CD1c-positive myeloid dendritic cell (primary cell): ENCODE measurements at regions not wholly inside any gene's neighbourhood (a gene's known extent, or its start where the extent isn't known, plus 50 kb on each side); places are given as distances from the start of the nearest gene placed in this dataset.

Experiments
- DNase-seq: peaks from one replicate; pipeline ENCODE4 v3.0.0-alpha.2; 2016; ENCODE audit errors: extremely low spot score

GRCh38 chr1:79848316-79848715 lies 841.8 kb upstream of the ADGRL4 start:
- DNase-seq: no peak

- DNase-seq: no peak
Measured at GRCh38 chr1:79847700-79848099, 841.2 kb upstream of the ADGRL4 start.

GRCh38 chr1:79845936-79846335 lies 839.4 kb upstream of the ADGRL4 start:
- no peak for DNase-seq

- DNase-seq: no peak
Measured at GRCh38 chr1:79842811-79843210, 836.3 kb upstream of the ADGRL4 start.

- no peak for DNase-seq
Measured at GRCh38 chr1:79839882-79840281, 833.4 kb upstream of the ADGRL4 start.

- DNase-seq: no peak
Measured at GRCh38 chr1:79827446-79827845, 820.9 kb upstream of the ADGRL4 start.

GRCh38 chr1:79825551-79825950 lies 819.0 kb upstream of the ADGRL4 start:
- DNase-seq: no peak

- no peak for DNase-seq
Measured at GRCh38 chr1:79822053-79822452, 815.5 kb upstream of the ADGRL4 start.

DNA sequence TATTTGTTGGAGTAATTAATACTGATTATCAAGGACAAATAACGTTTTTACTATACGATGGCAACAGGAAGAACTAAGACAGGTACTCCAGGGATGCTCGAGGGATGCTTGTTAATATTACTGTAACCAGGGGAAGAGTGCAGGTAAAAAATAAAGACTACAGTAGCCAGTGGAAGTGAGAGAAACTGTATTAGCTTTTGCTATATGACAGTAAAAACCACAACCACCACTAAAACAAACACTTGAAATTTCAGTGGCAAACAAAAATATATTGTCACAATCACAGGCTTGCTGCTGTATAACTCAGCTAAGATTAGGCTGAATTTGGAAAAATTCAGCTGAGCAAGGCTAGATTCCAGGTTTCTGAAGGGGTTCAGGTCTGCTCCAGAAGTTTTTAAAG lies 812.6 kb upstream of the ADGRL4 start:
- no peak for DNase-seq

DNA sequence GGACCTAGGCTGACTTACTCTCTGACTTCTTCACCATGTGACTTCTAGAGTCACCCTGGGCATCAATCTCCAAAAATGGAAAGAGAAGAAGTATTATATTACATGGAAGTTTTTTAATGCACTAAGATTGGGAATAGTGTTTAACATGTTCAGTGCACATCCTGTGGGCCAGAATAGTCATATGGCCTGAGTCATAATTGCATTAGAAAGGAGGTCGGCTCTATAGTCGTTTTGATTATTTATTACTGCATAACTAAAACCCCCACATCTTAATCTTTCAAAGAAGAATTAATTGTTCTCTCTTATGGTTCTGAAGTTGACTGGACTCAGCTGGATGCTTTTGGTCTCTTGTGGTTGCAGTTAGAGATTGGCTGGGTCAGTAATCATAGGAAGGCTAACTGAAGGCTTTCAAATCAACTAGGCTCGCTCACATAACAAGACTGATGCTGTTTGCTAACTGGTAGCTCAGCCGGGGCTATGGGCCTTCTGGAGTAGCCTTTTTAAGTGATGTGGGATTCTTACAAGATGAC lies 810.6 kb upstream of the ADGRL4 start:
- no peak for DNase-seq

GRCh38 chr1:79815115-79815514 lies 808.6 kb upstream of the ADGRL4 start:
- no peak for DNase-seq

DNA sequence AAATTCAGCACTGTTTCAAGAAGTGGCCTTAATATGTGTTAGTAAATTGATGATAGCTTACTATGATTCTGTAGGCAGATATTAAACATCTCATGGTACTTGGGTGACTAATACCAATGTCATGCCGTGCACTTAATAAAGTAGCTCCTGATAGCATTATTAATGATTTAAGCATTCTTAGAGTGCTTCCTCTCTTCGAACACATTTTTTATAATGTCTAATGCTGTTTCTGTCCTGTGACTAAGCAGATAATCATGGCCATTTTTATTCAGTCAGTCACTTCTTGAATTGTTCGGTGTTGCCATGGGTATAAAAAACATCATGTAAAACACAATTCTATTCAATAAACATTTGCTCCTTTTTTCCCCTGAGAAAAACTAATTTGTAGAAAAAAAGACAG lies 804.6 kb upstream of the ADGRL4 start:
- no peak for DNase-seq

- DNase-seq: no peak
Measured at GRCh38 chr1:79808816-79809475, 802.4 kb upstream of the ADGRL4 start.

DNA sequence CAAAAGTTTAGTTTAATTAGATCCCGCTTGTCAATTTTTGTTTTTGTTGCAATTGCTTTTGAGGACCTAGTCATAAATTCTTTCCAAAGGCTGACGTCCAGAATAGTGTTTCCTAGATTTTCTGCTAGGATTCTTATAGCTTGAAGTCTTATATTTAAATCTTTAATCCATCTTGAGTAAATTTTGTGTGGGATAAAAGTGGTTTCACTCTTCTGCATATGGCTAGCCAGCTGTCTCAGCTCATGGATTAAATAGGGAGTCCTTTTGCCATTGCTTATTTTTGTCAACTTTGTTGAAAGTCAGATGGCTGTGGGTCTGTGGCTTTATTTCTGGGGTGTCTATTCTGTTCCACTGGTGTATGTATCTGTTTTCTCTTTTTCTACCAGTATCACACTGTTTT lies 801.3 kb upstream of the ADGRL4 start:
- DNase-seq: no peak

DNA sequence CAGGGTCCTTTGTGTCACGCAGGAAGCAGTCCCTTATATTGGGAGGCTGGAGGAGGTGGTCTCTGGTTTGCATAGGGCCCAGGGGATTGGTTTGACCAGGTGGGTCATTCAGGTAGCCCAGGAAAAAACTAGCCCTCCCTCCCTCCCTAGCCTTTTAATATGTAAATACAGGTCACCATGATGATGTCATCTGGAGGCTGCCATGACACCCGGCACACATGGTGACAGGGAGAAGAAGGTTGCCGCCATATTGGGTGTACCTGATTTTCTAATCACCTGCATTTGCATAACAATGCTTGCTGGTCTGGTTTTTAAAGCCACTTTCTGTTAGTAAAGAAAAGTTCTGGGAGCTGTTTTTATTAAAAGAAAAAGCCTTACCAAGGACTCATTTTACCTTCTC lies 791.0 kb upstream of the ADGRL4 start:
- DNase-seq: no peak

- no peak for DNase-seq
Measured at GRCh38 chr1:79796434-79796833, 789.9 kb upstream of the ADGRL4 start.

- no peak for DNase-seq
Measured at GRCh38 chr1:79792219-79792930, 785.8 kb upstream of the ADGRL4 start.

DNA sequence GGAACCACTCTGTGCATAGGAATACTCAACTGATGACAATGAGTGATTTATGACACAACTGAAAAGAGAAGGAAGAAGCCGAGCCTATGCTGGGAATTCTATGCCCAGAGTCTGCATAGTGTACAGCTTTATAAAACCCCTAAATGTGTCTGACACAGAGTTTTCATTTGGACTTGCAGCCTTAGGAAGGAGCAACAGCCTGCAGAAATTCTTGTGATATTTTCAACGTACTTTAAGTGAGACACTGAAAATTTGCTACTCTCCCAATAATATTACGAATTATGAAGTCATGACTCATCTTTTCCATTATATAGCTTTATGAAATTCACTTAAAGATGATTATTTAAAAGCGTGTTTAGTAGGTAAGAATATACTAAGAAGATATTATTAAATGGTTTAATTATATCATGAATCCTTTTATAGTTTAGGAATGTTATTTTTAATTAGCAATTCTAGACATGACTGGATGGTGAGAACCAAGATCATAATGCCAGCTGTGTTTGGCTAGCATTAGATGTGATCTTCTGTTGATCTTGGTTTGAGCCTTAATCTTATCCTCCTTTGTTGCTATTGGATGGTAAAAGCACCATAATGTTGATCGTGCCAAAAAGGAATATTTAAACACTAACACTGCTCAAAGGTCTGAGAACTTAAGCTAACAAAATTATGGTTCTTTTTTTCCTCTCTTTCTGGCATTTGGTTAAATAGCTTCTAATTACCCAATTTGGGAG lies 785.1 kb upstream of the ADGRL4 start:
- DNase-seq: no peak

DNA sequence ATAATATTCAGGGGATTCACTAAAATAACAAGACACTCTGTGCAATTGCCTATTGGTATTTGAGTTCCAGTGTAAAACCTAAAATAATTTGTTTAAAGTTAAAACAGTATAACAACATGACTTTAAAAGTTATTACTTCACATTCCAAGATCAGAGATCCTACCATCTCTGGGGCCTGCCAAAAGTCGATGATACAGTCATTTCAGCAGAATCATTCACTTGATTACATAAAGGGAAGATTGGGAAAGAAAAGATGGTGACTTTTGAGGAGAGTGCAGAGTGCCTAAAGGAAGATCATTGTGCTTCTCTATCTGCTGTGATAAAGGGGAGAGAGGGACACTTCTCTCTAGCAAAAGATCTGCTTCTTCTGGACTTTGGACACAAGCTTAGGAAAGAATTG lies 784.4 kb upstream of the ADGRL4 start:
- no peak for DNase-seq

DNA sequence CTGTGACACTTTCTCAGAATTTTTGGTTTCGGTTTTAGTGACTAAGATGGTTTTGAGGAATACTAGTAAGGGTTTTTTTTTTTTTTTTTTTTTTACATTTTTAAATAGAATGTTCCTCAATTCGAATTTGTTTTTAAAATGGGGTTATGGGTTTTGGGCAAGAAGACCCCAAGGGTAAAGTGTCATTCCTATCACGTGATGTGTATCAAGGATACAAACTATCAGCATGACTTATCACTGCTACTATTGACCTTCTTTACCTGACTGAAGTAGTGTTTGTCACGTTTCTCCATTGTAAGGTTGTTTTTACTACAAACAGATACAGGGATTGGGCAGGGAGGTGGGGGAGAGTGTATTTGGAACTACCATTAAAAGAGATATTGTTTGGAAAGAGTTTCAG lies 781.1 kb upstream of the ADGRL4 start:
- no peak for DNase-seq

GRCh38 chr1:79785964-79786363 lies 779.4 kb upstream of the ADGRL4 start:
- no peak for DNase-seq

- no peak for DNase-seq
Measured at GRCh38 chr1:79785561-79785960, 779.0 kb upstream of the ADGRL4 start.

DNA sequence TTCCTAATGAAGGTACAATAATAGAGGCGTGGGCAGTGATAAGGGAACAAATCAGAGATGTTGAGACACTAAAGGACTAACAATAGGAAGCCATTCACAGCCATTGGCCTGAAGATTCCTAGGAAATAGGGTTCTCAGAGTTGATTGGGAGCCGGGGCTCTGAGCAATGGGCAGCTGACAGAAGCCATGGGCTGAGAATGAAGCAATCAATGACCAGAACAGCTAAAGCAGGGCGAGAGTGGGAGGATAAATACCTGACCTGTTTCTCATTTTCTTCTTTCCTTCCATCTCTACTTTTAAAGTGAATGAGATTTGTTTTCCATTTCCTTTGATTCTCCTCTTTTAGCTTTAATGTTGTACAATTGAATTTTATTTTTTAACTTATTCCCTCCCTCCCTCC lies 774.7 kb upstream of the ADGRL4 start:
- no peak for DNase-seq
